Thyroid gland (tissue), 4 donors: ENCODE measurements at regions not wholly inside any gene's neighbourhood (a gene's known extent, or its start where the extent isn't known, plus 50 kb on each side); places are given as distances from the start of the nearest gene placed in this dataset.
"Not testable (repeated sequence)": the region's sequence is repeated elsewhere in the genome, so short reads cannot be mapped to it uniquely, and the experiment has no call there.

Experiments used
- DNase-seq, 2 donors: peaks; one replicate each; pipeline ENCODE4 v3.0.0-alpha.2; 2019
- H3K27ac ChIP-seq, 3 donors: fragments of 200-600 bp; sonication (generic); 1 replicate in 2 of 3; 2 replicates in 1 of 3; pipeline ENCODE4 v1.5.1; 2016 to 2019; ENCODE audit warnings: mild to moderate bottlenecking in 1 of 3, moderate library complexity in 1 of 3
- H3K27me3 ChIP-seq: fragments of 200-600 bp; sonication (generic); one replicate; pipeline ENCODE4 v1.5.1; 2019
- H3K36me3 ChIP-seq, 2 donors: fragments of 200-600 bp; sonication (generic); one replicate each; pipeline ENCODE4 v1.5.1; 2016 to 2019
- H3K4me1 ChIP-seq, 2 donors: fragments of 200-600 bp; sonication (generic); one replicate each; pipeline ENCODE4 v1.5.1; 2017 to 2019
- H3K4me3 ChIP-seq, 3 donors: fragments of 200-600 bp; sonication (generic); replicated peaks in 1 of 3; 1 replicate in 2 of 3; 2 replicates in 1 of 3; pipeline ENCODE4 v1.5.1; 2016; ENCODE audit warnings: mild to moderate bottlenecking in 1 of 3
- H3K9me3 ChIP-seq: fragments of 200-600 bp; sonication (generic); one replicate; pipeline ENCODE4 v1.5.1; 2017
- POLR2A ChIP-seq, 2 donors: fragments of 450-650 bp; IDR thresholded peaks; one replicate each; pipeline ENCODE4 v1.6.1; 2017; ENCODE audit warnings: antibody characterized with exemption in 2 of 2, mild to moderate bottlenecking in 2 of 2, moderate library complexity in 1 of 2
- WGBS, 2 donors: methylation state at CpG; one replicate each; pipeline ENCODE4 v1.1.5; 2017; 5-methylcytosine and 5-hydroxymethylcytosine counted together
- intact Hi-C: fragments of 100-400 bp; cut with DNase I; formaldehyde crosslinking; loops from one replicate; pipeline ENCODE4 v1.15.1; 2023
- TF ChIP-seq, protein P1 (sequence below), 6 experiments: fragments of 200-600 bp in 3 of 6; fragments of 450-650 bp in 3 of 6; sonication (generic) in 3 of 6; IDR thresholded peaks; one replicate each; pipeline ENCODE4 v1.5.1; 2016 to 2019; ENCODE audit warnings: antibody characterized with exemption in 6 of 6, mild to moderate bottlenecking in 2 of 6, inconsistent platforms in 1 of 6, moderate library complexity in 1 of 6

GRCh38 chr5:74517700-74518099 is 122.8 kb downstream of the ENC1 start:
- Histone ChIP-seq H3K4me1 (no peaks in the 10 kb centered on the region), H3K9me3 (no peaks in the 10 kb centered on the region), H3K36me3 (no peaks in the 10 kb centered on the region), H3K27ac (no peak overlapping the region), H3K27me3 (no peaks in the 10 kb centered on the region), H3K4me3 (no peak overlapping the region)
- intact Hi-C loops: no loop called here
- DNase-seq: no peak
- TF ChIP-seq, protein P1, sequence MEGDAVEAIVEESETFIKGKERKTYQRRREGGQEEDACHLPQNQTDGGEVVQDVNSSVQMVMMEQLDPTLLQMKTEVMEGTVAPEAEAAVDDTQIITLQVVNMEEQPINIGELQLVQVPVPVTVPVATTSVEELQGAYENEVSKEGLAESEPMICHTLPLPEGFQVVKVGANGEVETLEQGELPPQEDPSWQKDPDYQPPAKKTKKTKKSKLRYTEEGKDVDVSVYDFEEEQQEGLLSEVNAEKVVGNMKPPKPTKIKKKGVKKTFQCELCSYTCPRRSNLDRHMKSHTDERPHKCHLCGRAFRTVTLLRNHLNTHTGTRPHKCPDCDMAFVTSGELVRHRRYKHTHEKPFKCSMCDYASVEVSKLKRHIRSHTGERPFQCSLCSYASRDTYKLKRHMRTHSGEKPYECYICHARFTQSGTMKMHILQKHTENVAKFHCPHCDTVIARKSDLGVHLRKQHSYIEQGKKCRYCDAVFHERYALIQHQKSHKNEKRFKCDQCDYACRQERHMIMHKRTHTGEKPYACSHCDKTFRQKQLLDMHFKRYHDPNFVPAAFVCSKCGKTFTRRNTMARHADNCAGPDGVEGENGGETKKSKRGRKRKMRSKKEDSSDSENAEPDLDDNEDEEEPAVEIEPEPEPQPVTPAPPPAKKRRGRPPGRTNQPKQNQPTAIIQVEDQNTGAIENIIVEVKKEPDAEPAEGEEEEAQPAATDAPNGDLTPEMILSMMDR (IDR thresholded peaks at IDR 0.05): no peak
- no peak for TF ChIP-seq POLR2A (IDR thresholded peaks at IDR 0.05)

GRCh38 chr5:74516211-74516636 is 124.3 kb downstream of the ENC1 start:
- intact Hi-C loops: no loop called here
- DNase-seq: no peak
- H3K27me3 ChIP-seq: no peaks in the 10 kb centered on the region
- 61 to 64% methylated on average over 2 of the region's 2 CpGs for WGBS, 2 donors
- H3K9me3 ChIP-seq: no peaks in the 10 kb centered on the region
- TF ChIP-seq, protein P1 (IDR thresholded peaks at IDR 0.05): no peak
- no peak for TF ChIP-seq POLR2A (IDR thresholded peaks at IDR 0.05)
- H3K36me3 ChIP-seq: no peaks in the 10 kb centered on the region
- H3K4me3 ChIP-seq: no peak overlapping the region
- no peaks in the 10 kb centered on the region for H3K4me1 ChIP-seq
- no peak overlapping the region for H3K27ac ChIP-seq

DNA sequence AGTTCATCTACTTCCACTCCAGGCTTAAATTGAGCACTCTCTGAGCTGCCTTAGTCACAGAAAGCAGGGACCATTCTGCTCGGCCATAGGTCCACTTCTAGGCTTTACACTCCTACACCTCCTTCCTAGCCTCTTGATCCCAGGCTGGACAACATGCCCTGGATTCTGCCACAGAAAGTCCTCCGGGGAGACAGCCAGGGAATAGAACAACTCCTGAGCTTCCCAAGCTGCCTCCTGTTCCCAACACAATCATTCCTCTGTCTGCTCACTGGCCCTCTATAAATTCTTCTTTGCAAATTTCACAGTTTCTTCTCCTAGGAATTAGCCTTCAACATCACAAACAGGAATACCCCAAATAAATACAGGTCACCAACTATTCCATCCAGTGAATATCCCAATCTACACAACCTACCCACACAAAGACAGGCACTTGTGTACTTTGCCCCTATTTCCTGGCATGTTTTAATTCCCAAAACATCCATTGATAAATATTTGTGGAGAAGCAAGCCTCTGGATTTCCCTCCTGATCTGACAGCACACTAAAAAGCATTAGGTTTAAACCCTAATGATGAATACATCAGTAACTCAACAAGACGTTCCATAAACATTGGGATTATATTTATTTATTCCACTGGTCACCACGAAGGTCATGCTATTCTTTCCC is 125.5 kb downstream of the ENC1 start:
- Histone ChIP-seq H3K27ac (no peak overlapping the region), H3K9me3 (no peaks in the 10 kb centered on the region), H3K4me1 (no peaks in the 10 kb centered on the region), H3K27me3 (no peaks in the 10 kb centered on the region), H3K4me3 (no peak overlapping the region), H3K36me3 (no peaks in the 10 kb centered on the region)
- intact Hi-C loops: no loop called here
- DNase-seq: no peak
- TF ChIP-seq, protein P1 (IDR thresholded peaks at IDR 0.05): no peak
- no peak for TF ChIP-seq POLR2A (IDR thresholded peaks at IDR 0.05)
- WGBS, 2 donors: 78 to 80% methylated on average over 4 of the region's 4 CpGs

DNA sequence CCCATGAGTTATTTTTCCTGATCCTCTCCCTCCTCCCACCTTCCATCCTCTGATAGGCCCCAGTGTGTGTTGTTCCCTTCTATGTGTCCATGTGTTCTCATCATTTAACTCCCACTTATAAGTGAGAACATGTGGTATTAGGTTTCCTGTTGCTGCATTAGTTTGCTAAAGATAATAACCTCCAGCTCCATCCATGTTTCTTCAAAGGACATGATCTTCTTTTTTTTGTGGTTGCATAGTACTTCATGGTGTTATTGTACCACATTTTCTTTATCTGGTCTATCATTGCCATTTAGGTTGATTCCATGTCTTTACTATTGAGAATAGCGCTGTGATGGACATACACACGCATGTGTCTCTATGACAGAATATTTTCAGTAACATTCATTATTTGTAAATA is 128.8 kb downstream of the ENC1 start:
- DNase-seq, H3K9me3 ChIP-seq, H3K27ac ChIP-seq, H3K27me3 ChIP-seq, H3K36me3 ChIP-seq, intact Hi-C loops, H3K4me1 ChIP-seq, H3K4me3 ChIP-seq: not testable (repeated sequence)
- 97 to 98% methylated on average over 2 of the region's 2 CpGs for WGBS, 2 donors

DNA sequence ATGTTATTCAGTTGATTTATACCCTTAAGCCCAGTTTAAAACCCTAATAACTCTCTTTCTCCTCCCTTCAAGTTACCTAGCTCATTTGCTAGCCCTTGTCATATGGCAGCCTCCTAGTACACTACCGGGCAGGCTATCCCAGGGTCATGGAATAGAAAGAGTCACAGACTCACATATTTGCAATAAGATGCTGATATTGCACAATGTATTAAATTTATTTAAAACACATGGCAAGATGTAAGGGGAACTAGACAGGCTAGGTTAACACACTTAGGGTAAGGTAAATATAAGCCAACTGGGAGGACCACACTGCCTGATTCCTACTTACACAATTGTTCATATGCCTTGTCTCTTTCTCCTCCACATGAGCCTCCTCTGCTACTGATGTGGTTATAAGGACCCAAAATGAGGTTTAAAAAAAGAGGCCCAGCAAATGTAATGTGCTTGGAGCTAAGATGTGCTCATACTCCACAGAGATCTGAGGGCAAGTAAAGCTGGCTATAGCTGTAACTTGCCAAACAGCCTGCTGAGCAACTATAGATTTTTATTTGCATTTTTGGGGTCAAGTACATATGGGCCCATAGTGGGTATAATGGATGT is 130.0 kb downstream of the ENC1 start:
- 100% methylated on average over 1 of the region's 1 CpG for WGBS, 2 donors
- TF ChIP-seq, protein P1 (IDR thresholded peaks at IDR 0.05): no peak
- TF ChIP-seq POLR2A (IDR thresholded peaks at IDR 0.05): no peak
- H3K36me3 ChIP-seq: no peaks in the 10 kb centered on the region

More for the DNA sequence above, 130.0 kb downstream of the ENC1 start:
- intact Hi-C loops: no loop called here
- H3K27me3 ChIP-seq: no peaks in the 10 kb centered on the region
- DNase-seq: no peak
- no peak overlapping the region for H3K4me3 ChIP-seq
- no peaks in the 10 kb centered on the region for H3K9me3 ChIP-seq
- H3K27ac ChIP-seq: no peak overlapping the region
- no peaks in the 10 kb centered on the region for H3K4me1 ChIP-seq
